HL-60 (cell line): ENCODE measurements at regions not wholly inside any gene's neighbourhood (a gene's known extent, or its start where the extent isn't known, plus 50 kb on each side); places are given as distances from the start of the nearest gene placed in this dataset.

Source experiments
- DNase-seq, 2 experiments: peaks; one replicate each; pipeline ENCODE4 v3.0.0-alpha.2; 2010 to 2020; ENCODE audit warnings: low read depth in 1 of 2, low spot score in 1 of 2
- H3K27ac ChIP-seq: fragments of 250-450 bp; sonication (Bioruptor Pico); replicated peaks from 2 replicates; pipeline ENCODE4 v1.5.1; 2020; ENCODE audit warnings: mild to moderate bottlenecking, moderate library complexity
- H3K27me3 ChIP-seq: fragments of 250-450 bp; sonication (Bioruptor Pico); 2 replicates; pipeline ENCODE4 v1.5.1; 2021; ENCODE audit warnings: mild to moderate bottlenecking, moderate library complexity; ENCODE audit not compliant: insufficient read depth, poor library complexity, severe bottlenecking
- H3K4me3 ChIP-seq: replicated peaks from 2 replicates; pipeline ENCODE4 v1.5.1; 2011; ENCODE audit warnings: mild to moderate bottlenecking, control low read depth, low read length; ENCODE audit not compliant: insufficient read depth
- GABPA ChIP-seq: IDR thresholded peaks from 2 replicates; pipeline ENCODE4 v1.6.1; 2012; ENCODE audit warnings: low read depth
- POLR2AphosphoS5 ChIP-seq: IDR thresholded peaks from 2 replicates; pipeline ENCODE4 v1.6.1; 2012; ENCODE audit warnings: low read depth
- REST ChIP-seq: IDR thresholded peaks from 2 replicates; pipeline ENCODE4 v1.6.1; 2012; ENCODE audit warnings: low read depth; ENCODE audit not compliant: insufficient replicate concordance
- SPI1 ChIP-seq: IDR thresholded peaks from 2 replicates; pipeline ENCODE4 v1.6.1; 2012; ENCODE audit warnings: low read depth, mild to moderate bottlenecking, borderline replicate concordance
- TF ChIP-seq, protein P1 (sequence below): IDR thresholded peaks from one replicate; pipeline ENCODE4 v1.5.1; 2011; ENCODE audit warnings: low read length, control low read depth, inconsistent platforms; ENCODE audit not compliant: insufficient read depth

- no peak for DNase-seq
- H3K4me3 ChIP-seq = no peak overlapping the region
- no peak overlapping the region for H3K27ac ChIP-seq
- H3K27me3 ChIP-seq = no peaks in the 10 kb centered on the region
- TF ChIP-seq REST (no peak), POLR2AphosphoS5 (no peak), SPI1 (no peak), GABPA (no peak)
- TF ChIP-seq, protein P1, sequence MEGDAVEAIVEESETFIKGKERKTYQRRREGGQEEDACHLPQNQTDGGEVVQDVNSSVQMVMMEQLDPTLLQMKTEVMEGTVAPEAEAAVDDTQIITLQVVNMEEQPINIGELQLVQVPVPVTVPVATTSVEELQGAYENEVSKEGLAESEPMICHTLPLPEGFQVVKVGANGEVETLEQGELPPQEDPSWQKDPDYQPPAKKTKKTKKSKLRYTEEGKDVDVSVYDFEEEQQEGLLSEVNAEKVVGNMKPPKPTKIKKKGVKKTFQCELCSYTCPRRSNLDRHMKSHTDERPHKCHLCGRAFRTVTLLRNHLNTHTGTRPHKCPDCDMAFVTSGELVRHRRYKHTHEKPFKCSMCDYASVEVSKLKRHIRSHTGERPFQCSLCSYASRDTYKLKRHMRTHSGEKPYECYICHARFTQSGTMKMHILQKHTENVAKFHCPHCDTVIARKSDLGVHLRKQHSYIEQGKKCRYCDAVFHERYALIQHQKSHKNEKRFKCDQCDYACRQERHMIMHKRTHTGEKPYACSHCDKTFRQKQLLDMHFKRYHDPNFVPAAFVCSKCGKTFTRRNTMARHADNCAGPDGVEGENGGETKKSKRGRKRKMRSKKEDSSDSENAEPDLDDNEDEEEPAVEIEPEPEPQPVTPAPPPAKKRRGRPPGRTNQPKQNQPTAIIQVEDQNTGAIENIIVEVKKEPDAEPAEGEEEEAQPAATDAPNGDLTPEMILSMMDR = no peak
Measured at GRCh38 chr4:60039908-60040307, 1160.2 kb upstream of the ADGRL3 start.

DNA sequence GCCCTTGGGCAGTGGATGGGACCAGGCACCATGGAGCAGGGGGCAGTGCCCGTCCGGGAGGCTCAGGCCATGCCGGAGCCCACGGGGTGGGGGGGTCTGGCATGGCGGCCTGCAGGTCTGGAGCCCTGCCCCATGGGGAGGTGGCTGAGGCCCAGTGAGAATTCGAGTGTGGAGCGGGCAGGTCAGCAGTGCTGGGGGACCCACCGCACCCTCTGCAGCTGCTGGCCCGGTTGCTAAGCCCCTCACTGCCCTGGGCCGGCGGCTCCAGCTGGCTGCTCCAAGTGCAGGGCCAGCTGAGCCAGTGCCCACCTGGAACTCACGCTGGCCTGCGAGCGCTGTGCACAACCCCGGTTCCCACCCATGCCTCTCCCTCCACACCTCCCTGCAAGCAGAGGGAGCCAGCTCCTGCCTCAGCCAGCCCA lies 1157.9 kb upstream of the ADGRL3 start:
- DNase-seq = no peak
- Histone ChIP-seq H3K27me3 (no peaks in the 10 kb centered on the region), H3K27ac (no peak overlapping the region), H3K4me3 (no peak overlapping the region)
- no peak for TF ChIP-seq GABPA
- TF ChIP-seq POLR2AphosphoS5 = no peak
- TF ChIP-seq, protein P1 = no peak
- TF ChIP-seq SPI1 = no peak
- no peak for TF ChIP-seq REST

- no peak for TF ChIP-seq SPI1
- TF ChIP-seq POLR2AphosphoS5 = no peak
- TF ChIP-seq, protein P1 = no peak
- TF ChIP-seq GABPA = no peak
- no peak for TF ChIP-seq REST
- Histone ChIP-seq H3K27ac (no peak overlapping the region), H3K4me3 (no peak overlapping the region), H3K27me3 (no peaks in the 10 kb centered on the region)
- DNase-seq = no peak
Measured at GRCh38 chr4:60042941-60043340, 1157.2 kb upstream of the ADGRL3 start.
